Smooth muscle cell (in vitro differentiated cells): ENCODE measurements at regions not wholly inside any gene's neighbourhood (a gene's known extent, or its start where the extent isn't known, plus 50 kb on each side); places are given as distances from the start of the nearest gene placed in this dataset.

Experiments used
- DNase-seq: peaks from one replicate; lab custom pipeline; 2025; ENCODE audit not compliant: unreplicated experiment; lab: John Stamatoyannopoulos, UW
- H2AFZ ChIP-seq: fragments of 200-600 bp; sonication (generic); 2 replicates; pipeline ENCODE4 v1.6.0; 2016; ENCODE audit warnings: antibody characterized with exemption, low read depth, mild to moderate bottlenecking
- H3F3A ChIP-seq: fragments of 200-600 bp; sonication (generic); 2 replicates; pipeline ENCODE4 v1.6.0; 2017; ENCODE audit warnings: antibody characterized with exemption, low read depth
- H3K27ac ChIP-seq: fragments of 200-600 bp; sonication (generic); 2 replicates; pipeline ENCODE4 v1.5.1; 2016; ENCODE audit warnings: low read depth, mild to moderate bottlenecking
- H3K27me3 ChIP-seq: fragments of 200-600 bp; sonication (generic); 2 replicates; pipeline ENCODE4 v1.6.1; 2016; ENCODE audit warnings: low read depth, mild to moderate bottlenecking
- H3K36me3 ChIP-seq: fragments of 200-600 bp; sonication (generic); 2 replicates; pipeline ENCODE4 v1.5.1; 2016; ENCODE audit warnings: low read depth
- H3K4me1 ChIP-seq: fragments of 200-600 bp; sonication (generic); 2 replicates; pipeline ENCODE4 v1.5.1; 2016; ENCODE audit warnings: low read depth
- H3K4me2 ChIP-seq: fragments of 200-600 bp; sonication (generic); 2 replicates; pipeline ENCODE4 v1.6.0; 2016; ENCODE audit warnings: mild to moderate bottlenecking
- H3K4me3 ChIP-seq: fragments of 200-600 bp; sonication (generic); 2 replicates; pipeline ENCODE4 v1.5.1; 2016; ENCODE audit warnings: mild to moderate bottlenecking
- H3K79me2 ChIP-seq: fragments of 200-600 bp; sonication (generic); 2 replicates; pipeline ENCODE4 v1.6.0; 2016; ENCODE audit warnings: low read depth, mild to moderate bottlenecking
- H3K9ac ChIP-seq: fragments of 200-600 bp; sonication (generic); 2 replicates; pipeline ENCODE4 v1.6.0; 2016; ENCODE audit warnings: low read depth
- H3K9me3 ChIP-seq: fragments of 200-600 bp; sonication (generic); replicated peaks from 2 replicates; pipeline ENCODE4 v1.5.1; 2016; ENCODE audit warnings: low read depth
- H4K20me1 ChIP-seq: fragments of 200-600 bp; sonication (generic); 2 replicates; pipeline ENCODE4 v1.6.0; 2016; ENCODE audit warnings: low read depth
- WGBS: methylation state at CpG from one replicate; pipeline ENCODE4 v1.1.7; 2016; ENCODE audit warnings: low lambda C conversion rate; 5-methylcytosine and 5-hydroxymethylcytosine counted together
- TF ChIP-seq, protein P1 (sequence below): fragments of 200-600 bp; sonication (generic); IDR thresholded peaks from 2 replicates; pipeline ENCODE4 v1.5.1; 2017; ENCODE audit warnings: borderline replicate concordance, mild to moderate bottlenecking, antibody characterized with exemption; ENCODE audit not compliant: insufficient read depth, poor library complexity, severe bottlenecking

DNA sequence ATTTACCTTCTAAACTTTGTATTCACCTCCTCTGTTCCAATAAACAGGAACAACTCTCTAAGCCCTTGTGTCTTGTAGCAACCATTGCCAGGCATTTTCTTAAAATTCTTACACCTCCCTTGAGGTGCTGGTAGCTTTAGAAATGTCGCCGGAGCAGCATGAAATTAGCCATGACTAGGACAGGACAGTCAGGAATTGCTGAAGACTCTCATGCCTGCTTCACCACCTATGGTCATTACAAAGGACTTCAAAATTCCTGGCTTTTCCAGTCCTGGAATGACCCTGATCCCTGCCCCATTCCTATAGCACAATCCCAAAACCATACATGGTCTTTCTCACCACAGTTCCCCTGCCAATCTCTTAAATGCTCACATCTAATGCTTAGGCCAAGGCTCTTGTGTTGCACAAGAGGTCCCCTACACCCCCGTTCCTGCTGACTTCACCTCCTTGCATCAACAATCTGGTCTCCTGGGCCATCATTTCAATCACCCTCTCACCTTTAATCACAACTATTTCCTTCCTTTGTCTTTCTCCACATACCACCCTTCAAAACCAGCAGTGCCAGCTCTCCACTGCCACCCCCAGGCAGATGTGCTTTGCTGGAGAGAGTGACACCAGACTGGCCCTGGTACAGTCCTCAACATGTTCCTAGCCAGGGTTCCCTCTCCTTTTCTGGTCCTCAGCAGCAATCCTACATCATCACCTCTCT is 113.2 kb upstream of the TJP1 start:
- Histone ChIP-seq H3K4me1 (peaks cover 4% of the 10 kb centered on the region), H3F3A (no peaks in the 10 kb centered on the region), H3K27me3 (no peaks in the 10 kb centered on the region), H4K20me1 (no peaks in the 10 kb centered on the region), H3K4me3 (no peak overlapping the region), H3K9me3 (no peaks in the 10 kb centered on the region), H3K9ac (no peak overlapping the region), H2AFZ (no peak overlapping the region), H3K36me3 (no peaks in the 10 kb centered on the region), H3K79me2 (no peaks in the 10 kb centered on the region), H3K4me2 (no peak overlapping the region), H3K27ac (no peak overlapping the region)
- DNase-seq = no peak
- WGBS = 88% methylated on average over 3 of the region's 3 CpGs
- TF ChIP-seq, protein P1, sequence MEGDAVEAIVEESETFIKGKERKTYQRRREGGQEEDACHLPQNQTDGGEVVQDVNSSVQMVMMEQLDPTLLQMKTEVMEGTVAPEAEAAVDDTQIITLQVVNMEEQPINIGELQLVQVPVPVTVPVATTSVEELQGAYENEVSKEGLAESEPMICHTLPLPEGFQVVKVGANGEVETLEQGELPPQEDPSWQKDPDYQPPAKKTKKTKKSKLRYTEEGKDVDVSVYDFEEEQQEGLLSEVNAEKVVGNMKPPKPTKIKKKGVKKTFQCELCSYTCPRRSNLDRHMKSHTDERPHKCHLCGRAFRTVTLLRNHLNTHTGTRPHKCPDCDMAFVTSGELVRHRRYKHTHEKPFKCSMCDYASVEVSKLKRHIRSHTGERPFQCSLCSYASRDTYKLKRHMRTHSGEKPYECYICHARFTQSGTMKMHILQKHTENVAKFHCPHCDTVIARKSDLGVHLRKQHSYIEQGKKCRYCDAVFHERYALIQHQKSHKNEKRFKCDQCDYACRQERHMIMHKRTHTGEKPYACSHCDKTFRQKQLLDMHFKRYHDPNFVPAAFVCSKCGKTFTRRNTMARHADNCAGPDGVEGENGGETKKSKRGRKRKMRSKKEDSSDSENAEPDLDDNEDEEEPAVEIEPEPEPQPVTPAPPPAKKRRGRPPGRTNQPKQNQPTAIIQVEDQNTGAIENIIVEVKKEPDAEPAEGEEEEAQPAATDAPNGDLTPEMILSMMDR = no peak

DNA sequence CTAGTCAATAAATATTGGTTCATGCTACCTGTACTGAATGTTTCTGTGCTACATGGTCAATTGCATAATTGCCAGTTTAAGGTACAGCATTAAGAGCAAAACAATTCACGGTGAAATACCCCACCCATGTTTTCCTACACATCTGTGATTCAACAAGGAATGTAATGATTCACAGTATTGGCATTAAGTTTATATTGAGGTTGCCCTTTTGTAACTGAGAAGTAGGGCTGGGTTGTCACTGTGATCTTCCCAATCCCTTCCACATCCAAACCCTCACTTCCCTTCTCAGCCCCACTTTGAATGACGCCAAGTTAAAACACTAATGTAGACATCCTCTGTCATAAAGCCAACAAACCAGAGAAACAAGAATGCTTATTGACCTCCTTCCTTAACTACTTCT is 112.0 kb upstream of the TJP1 start:
- H3K4me3 ChIP-seq = no peak overlapping the region
- no peaks in the 10 kb centered on the region for H3K27me3 ChIP-seq
- H3F3A ChIP-seq = no peaks in the 10 kb centered on the region
- H3K36me3 ChIP-seq = no peaks in the 10 kb centered on the region
- no peak overlapping the region for H3K9ac ChIP-seq
- no peaks in the 10 kb centered on the region for H3K9me3 ChIP-seq
- 38% methylated on average over 2 of the region's 2 CpGs for WGBS
- H3K79me2 ChIP-seq = no peaks in the 10 kb centered on the region
- H2AFZ ChIP-seq = no peak overlapping the region
- H3K27ac ChIP-seq = peak overlapping the region; percentile 8
- peak overlapping the region; percentile 8 for H3K4me2 ChIP-seq
- no peaks in the 10 kb centered on the region for H4K20me1 ChIP-seq
- peaks cover 4% of the 10 kb centered on the region for H3K4me1 ChIP-seq
- DNase-seq = no peak
- TF ChIP-seq, protein P1 = no peak

DNA sequence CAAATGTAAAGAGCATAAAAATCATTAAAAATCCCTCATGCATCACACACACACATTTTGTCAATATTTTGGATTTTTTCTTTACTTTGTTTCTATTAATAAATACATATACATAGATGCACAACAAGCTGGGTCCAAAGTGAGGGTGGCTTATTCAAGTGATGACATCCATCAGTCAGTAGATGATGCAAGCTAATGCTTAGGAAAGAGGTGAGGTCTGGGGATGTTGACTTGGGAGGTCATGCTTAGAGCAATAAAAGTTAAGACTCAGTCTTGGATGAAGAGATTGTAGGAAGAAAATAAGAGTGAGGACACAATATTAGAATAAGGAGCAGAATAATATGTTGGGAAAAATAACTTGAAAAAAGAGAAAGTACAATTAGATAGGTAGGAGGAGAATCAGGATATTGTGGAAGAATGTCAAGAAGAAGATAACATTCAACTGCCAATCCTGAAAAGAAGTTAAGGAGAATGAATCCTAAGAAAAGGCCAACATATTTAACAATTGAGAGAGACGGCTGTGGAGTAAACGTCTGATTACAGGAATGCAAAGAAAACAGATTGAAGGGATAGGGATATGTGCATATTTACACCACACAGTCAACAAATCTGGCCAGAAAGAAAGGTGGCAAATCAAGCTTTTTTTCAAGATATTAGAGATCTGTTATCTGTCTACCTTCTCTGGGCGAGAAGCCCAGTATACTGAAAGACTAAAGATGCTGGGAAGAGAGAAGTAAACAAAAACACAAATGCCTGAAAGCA is 111.0 kb upstream of the TJP1 start:
- Histone ChIP-seq H3K27me3 (no peaks in the 10 kb centered on the region), H3K9me3 (no peaks in the 10 kb centered on the region), H3F3A (no peaks in the 10 kb centered on the region), H2AFZ (no peak overlapping the region), H3K4me2 (no peak overlapping the region), H3K4me3 (no peak overlapping the region), H3K4me1 (peaks cover under 1% of the 10 kb centered on the region), H3K36me3 (no peaks in the 10 kb centered on the region), H4K20me1 (no peaks in the 10 kb centered on the region), H3K79me2 (no peaks in the 10 kb centered on the region), H3K9ac (no peak overlapping the region), H3K27ac (no peak overlapping the region)
- TF ChIP-seq, protein P1 = no peak
- DNase-seq = no peak
- 47% methylated on average over 3 of the region's 3 CpGs for WGBS

DNA sequence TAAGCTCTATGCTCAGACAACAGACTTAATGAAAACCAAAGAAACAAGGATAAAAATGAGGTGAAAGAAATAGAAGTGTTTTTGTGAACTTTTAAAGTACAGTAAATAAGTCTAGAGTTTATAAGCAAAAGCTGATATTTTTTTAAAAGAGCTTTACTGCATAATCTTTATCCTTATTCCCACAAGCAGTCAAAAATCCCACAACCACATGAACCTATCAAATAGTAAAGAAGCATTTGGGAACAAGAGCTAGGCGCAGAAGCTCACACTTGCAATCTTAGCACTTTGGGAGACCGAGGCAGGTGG is 103.8 kb upstream of the TJP1 start:
- H3K27me3 ChIP-seq = no peaks in the 10 kb centered on the region
- no peak overlapping the region for H3K9ac ChIP-seq
- H3K27ac ChIP-seq = peak overlapping the region; percentile 69
- no peaks in the 10 kb centered on the region for H3K36me3 ChIP-seq
- 86% methylated on average over 2 of the region's 2 CpGs for WGBS
- H4K20me1 ChIP-seq = no peaks in the 10 kb centered on the region
- DNase-seq = no peak
- TF ChIP-seq, protein P1 = no peak
- no peaks in the 10 kb centered on the region for H3K9me3 ChIP-seq
- no peak overlapping the region for H3K4me3 ChIP-seq
- no peak overlapping the region for H3K4me2 ChIP-seq
- no peak overlapping the region for H2AFZ ChIP-seq
- H3K4me1 ChIP-seq = peaks cover 6% of the 10 kb centered on the region
- no peaks in the 10 kb centered on the region for H3K79me2 ChIP-seq
- no peaks in the 10 kb centered on the region for H3F3A ChIP-seq
